CD4-positive, alpha-beta memory T cell (primary cell): ENCODE measurements at regions not wholly inside any gene's neighbourhood (a gene's known extent, or its start where the extent isn't known, plus 50 kb on each side); places are given as distances from the start of the nearest gene placed in this dataset.

ENCODE experiments used
- CTCF ChIA-PET: fragments of 350-600 bp; sonication (Branson Sonifier 250); formaldehyde crosslinking; loops from one replicate; lab custom pipeline; 2021; ENCODE audit warnings: inconsistent platforms; ENCODE audit not compliant: partially characterized antibody; lab: Charles Lee
- POLR2A ChIA-PET: fragments of 350-600 bp; sonication (Branson Sonifier 250); formaldehyde crosslinking; loops from one replicate; lab custom pipeline; 2021; ENCODE audit not compliant: partially characterized antibody; lab: Charles Lee
- DNase-seq, 5 donors: peaks; one replicate each; pipeline versions ENCODE4 v3.0.0 to v3.0.0-alpha.2; 2020 to 2022; ENCODE audit warnings: mixed read lengths in 1 of 5
- H3K27ac ChIP-seq: one replicate; pipeline ENCODE4 v1.7.0; 2013; ENCODE audit warnings: low read depth, low read length
- H3K27me3 ChIP-seq: 2 replicates; pipeline ENCODE4 v1.7.0; 2013; ENCODE audit warnings: mild to moderate bottlenecking, low read length, moderate library complexity; ENCODE audit not compliant: insufficient read depth
- H3K36me3 ChIP-seq: 2 replicates; pipeline ENCODE4 v1.7.0; 2013; ENCODE audit warnings: mild to moderate bottlenecking, low read length, moderate library complexity; ENCODE audit not compliant: insufficient read depth
- H3K4me1 ChIP-seq: 2 replicates; pipeline ENCODE4 v1.7.0; 2013; ENCODE audit warnings: mild to moderate bottlenecking, low read length, moderate library complexity; ENCODE audit not compliant: insufficient read depth
- H3K4me3 ChIP-seq, 2 donors: one replicate each; pipeline ENCODE4 v1.7.0; 2013; ENCODE audit warnings: low read length in 2 of 2, mild to moderate bottlenecking in 1 of 2
- H3K9me3 ChIP-seq, 2 donors: one replicate each; pipeline ENCODE4 v1.7.0; 2013; ENCODE audit warnings: low read length in 2 of 2, control low read depth in 1 of 2; ENCODE audit not compliant: control insufficient read depth in 1 of 2
- H3K27ac Mint-ChIP-seq, 7 donors: one replicate each; pipeline ENCODE4 v1.8.0; 2020 to 2021; ENCODE audit warnings: mixed read lengths in 7 of 7, mild to moderate bottlenecking in 6 of 7, inconsistent platforms in 3 of 7, moderate library complexity in 3 of 7
- H3K27me3 Mint-ChIP-seq, 2 donors: one replicate each; pipeline ENCODE4 v1.8.0; 2020 to 2021; ENCODE audit warnings: mixed read lengths in 2 of 2
- H3K36me3 Mint-ChIP-seq, 2 donors: one replicate each; pipeline ENCODE4 v1.8.0; 2020 to 2021; ENCODE audit warnings: mixed read lengths in 2 of 2, inconsistent platforms in 1 of 2, mild to moderate bottlenecking in 1 of 2
- H3K4me1 Mint-ChIP-seq, 4 donors: one replicate each; pipeline ENCODE4 v1.8.0; 2020 to 2021; ENCODE audit warnings: mixed read lengths in 4 of 4, mild to moderate bottlenecking in 1 of 4
- H3K4me3 Mint-ChIP-seq, 8 donors: one replicate each; pipeline ENCODE4 v1.8.0; 2020 to 2021; ENCODE audit warnings: mixed read lengths in 8 of 8, mild to moderate bottlenecking in 7 of 8, moderate library complexity in 6 of 8, inconsistent platforms in 3 of 8
- H3K9me3 Mint-ChIP-seq, 8 donors: one replicate each; pipeline ENCODE4 v1.8.0; 2020 to 2021; ENCODE audit warnings: mixed read lengths in 8 of 8, mild to moderate bottlenecking in 5 of 8, inconsistent platforms in 3 of 8, moderate library complexity in 1 of 8
- intact Hi-C: fragments of 100-400 bp; cut with micrococcal nuclease; formaldehyde crosslinking; loops from one replicate; pipeline ENCODE4 v1.15.1; 2023

GRCh38 chr15:92714477-92715401, 59.2 kb upstream of the FAM174B start:
- Histone ChIP-seq H3K27ac (no peak overlapping the region), H3K9me3 (no peaks in the 10 kb centered on the region), H3K4me1 (peaks cover 12% of the 10 kb centered on the region), H3K4me3 (peak overlapping the region in 1 of 2 donors; percentile 46), H3K27me3 (peaks cover 3% of the 10 kb centered on the region), H3K36me3 (no peaks in the 10 kb centered on the region)
- CTCF ChIA-PET = interaction anchor here (0.8 to 2.5 kb wide), 15 partner anchors 8 to 906 kb away, joined by 3 to 20 read pairs (median 6); no protein-coding TSS in a partner anchor
- DNase-seq = peak; percentile 63 to 73 (median 69)
- peaks cover 0 to 2% (median 0%) of the 10 kb centered on the region in 8 donors for H3K9me3 Mint-ChIP-seq
- POLR2A ChIA-PET = interaction anchor here (1.0 kb wide), 1 partner anchor 619 kb away, joined by 3 read pairs; no protein-coding TSS in a partner anchor
- peak overlapping the region; percentile 71 to 90 (median 82) for H3K4me3 Mint-ChIP-seq
- peaks cover 6 to 11% (median 9%) of the 10 kb centered on the region in 4 donors for H3K4me1 Mint-ChIP-seq
- H3K27ac Mint-ChIP-seq = no peak overlapping the region
- intact Hi-C loops = loop anchor here (5.0 kb wide), 1 partner anchor 437 kb away; no protein-coding TSS in a partner anchor
- H3K36me3 Mint-ChIP-seq = peaks cover 0 to 2% of the 10 kb centered on the region in 2 donors
- H3K27me3 Mint-ChIP-seq = peaks cover 11 to 23% of the 10 kb centered on the region in 2 donors

- H3K27me3 Mint-ChIP-seq = peaks cover 12 to 31% of the 10 kb centered on the region in 2 donors
- peaks cover 0 to 9% (median 2%) of the 10 kb centered on the region in 8 donors for H3K9me3 Mint-ChIP-seq
- no peak for DNase-seq
- H3K4me3 Mint-ChIP-seq = no peak overlapping the region
- Histone ChIP-seq H3K9me3 (no peaks in the 10 kb centered on the region), H3K4me3 (no peak overlapping the region), H3K36me3 (no peaks in the 10 kb centered on the region), H3K27ac (no peak overlapping the region), H3K4me1 (peaks cover 12% of the 10 kb centered on the region), H3K27me3 (peaks cover 3% of the 10 kb centered on the region)
- H3K27ac Mint-ChIP-seq = no peak overlapping the region
- H3K4me1 Mint-ChIP-seq = peaks cover 6 to 11% (median 9%) of the 10 kb centered on the region in 4 donors
- intact Hi-C loops = loop anchor here (5.0 kb wide), 1 partner anchor 438 kb away; no protein-coding TSS in a partner anchor
- peaks cover 0 to 6% of the 10 kb centered on the region in 2 donors for H3K36me3 Mint-ChIP-seq
- ChIA-PET CTCF (interaction anchor here (0.6 to 2.9 kb wide), 6 partner anchors 9 to 1412 kb away, joined by 3 to 19 read pairs (median 4); no protein-coding TSS in a partner anchor), POLR2A (no interaction called here)
Measured at GRCh38 chr15:92715758-92716157, 60.2 kb upstream of the FAM174B start.

GRCh38 chr15:92719021-92719420, 63.4 kb upstream of the FAM174B start:
- H3K27me3 Mint-ChIP-seq = peaks cover 10 to 29% of the 10 kb centered on the region in 2 donors
- ChIA-PET POLR2A (no interaction called here), CTCF (no interaction called here)
- no peak for DNase-seq
- no peak overlapping the region for H3K4me3 Mint-ChIP-seq
- Histone ChIP-seq H3K27ac (no peak overlapping the region), H3K4me1 (peaks cover 12% of the 10 kb centered on the region), H3K4me3 (no peak overlapping the region), H3K27me3 (peaks cover 3% of the 10 kb centered on the region), H3K9me3 (no peaks in the 10 kb centered on the region), H3K36me3 (no peaks in the 10 kb centered on the region)
- peaks cover 0 to 9% (median 4%) of the 10 kb centered on the region in 8 donors for H3K9me3 Mint-ChIP-seq
- peaks cover 0 to 9% of the 10 kb centered on the region in 2 donors for H3K36me3 Mint-ChIP-seq
- intact Hi-C loops = loop anchor here (5.0 kb wide), 1 partner anchor 442 kb away; no protein-coding TSS in a partner anchor
- peaks cover 5 to 12% (median 9%) of the 10 kb centered on the region in 4 donors for H3K4me1 Mint-ChIP-seq
- no peak overlapping the region for H3K27ac Mint-ChIP-seq

- Histone ChIP-seq H3K27me3 (no peaks in the 10 kb centered on the region), H3K9me3 (no peaks in the 10 kb centered on the region), H3K4me3 (no peak overlapping the region), H3K27ac (no peak overlapping the region), H3K4me1 (no peaks in the 10 kb centered on the region), H3K36me3 (no peaks in the 10 kb centered on the region)
- DNase-seq = peak in 3 of 5 donors; percentile 17 to 30 (median 29)
- ChIA-PET POLR2A (no interaction called here), CTCF (interaction anchor here (1.1 kb wide), 1 partner anchor 9 kb away, joined by 3 read pairs; no protein-coding TSS in a partner anchor)
- Mint-ChIP-seq H3K9me3 (peaks cover 0 to 9% (median 4%) of the 10 kb centered on the region in 8 donors), H3K4me1 (peaks cover 0 to 7% (median 4%) of the 10 kb centered on the region in 4 donors), H3K27me3 (peaks cover 2 to 13% of the 10 kb centered on the region in 2 donors), H3K4me3 (no peak overlapping the region), H3K27ac (no peak overlapping the region), H3K36me3 (peaks cover 0 to 9% of the 10 kb centered on the region in 2 donors)
- intact Hi-C loops = no loop called here
Measured at GRCh38 chr15:92724144-92724543, 68.6 kb upstream of the FAM174B start.

GRCh38 chr15:92725171-92725570, 69.6 kb upstream of the FAM174B start:
- ChIA-PET CTCF (no interaction called here), POLR2A (no interaction called here)
- Histone ChIP-seq H3K4me1 (no peaks in the 10 kb centered on the region), H3K36me3 (no peaks in the 10 kb centered on the region), H3K27me3 (no peaks in the 10 kb centered on the region), H3K27ac (no peak overlapping the region), H3K4me3 (no peak overlapping the region), H3K9me3 (no peaks in the 10 kb centered on the region)
- H3K4me3 Mint-ChIP-seq = no peak overlapping the region
- peaks cover 0 to 6% (median 0%) of the 10 kb centered on the region in 8 donors for H3K9me3 Mint-ChIP-seq
- H3K36me3 Mint-ChIP-seq = peaks cover 0 to 3% of the 10 kb centered on the region in 2 donors
- peaks cover 0 to 7% (median 4%) of the 10 kb centered on the region in 4 donors for H3K4me1 Mint-ChIP-seq
- intact Hi-C loops = no loop called here
- no peak overlapping the region for H3K27ac Mint-ChIP-seq
- H3K27me3 Mint-ChIP-seq = peaks cover 2 to 12% of the 10 kb centered on the region in 2 donors
- no peak for DNase-seq

GRCh38 chr15:92728266-92728665, 72.7 kb upstream of the FAM174B start:
- no peaks in the 10 kb centered on the region for H3K36me3 Mint-ChIP-seq
- Histone ChIP-seq H3K9me3 (no peaks in the 10 kb centered on the region), H3K4me1 (no peaks in the 10 kb centered on the region), H3K4me3 (no peak overlapping the region), H3K27me3 (no peaks in the 10 kb centered on the region), H3K36me3 (no peaks in the 10 kb centered on the region), H3K27ac (no peak overlapping the region)
- POLR2A ChIA-PET = no interaction called here
- H3K27me3 Mint-ChIP-seq = peaks cover 0 to 5% of the 10 kb centered on the region in 2 donors
- peaks cover 0 to 7% (median 5%) of the 10 kb centered on the region in 4 donors for H3K4me1 Mint-ChIP-seq
- peaks cover 0 to 2% (median 0%) of the 10 kb centered on the region in 8 donors for H3K9me3 Mint-ChIP-seq
- CTCF ChIA-PET = no interaction called here
- DNase-seq = no peak
- no peak overlapping the region for H3K4me3 Mint-ChIP-seq
- peak overlapping the region in 1 of 7 donors; percentile 9 for H3K27ac Mint-ChIP-seq
- intact Hi-C loops = no loop called here
